Parathyroid adenoma (tissue), 2 donors: ENCODE measurements at regions not wholly inside any gene's neighbourhood (a gene's known extent, or its start where the extent isn't known, plus 50 kb on each side); places are given as distances from the start of the nearest gene placed in this dataset.

Experiments used
- H2AFZ ChIP-seq: fragments of 300-600 bp; sonication (generic); one replicate; pipeline ENCODE4 v1.7.0; 2017; ENCODE audit warnings: antibody characterized with exemption, mild to moderate bottlenecking
- H3K27ac ChIP-seq: fragments of 300-600 bp; sonication (generic); one replicate; pipeline ENCODE4 v1.7.0; 2017
- H3K27me3 ChIP-seq: fragments of 300-600 bp; sonication (generic); one replicate; pipeline ENCODE4 v1.7.0; 2017; ENCODE audit warnings: low read length; ENCODE audit not compliant: control insufficient read depth, insufficient read depth
- H3K36me3 ChIP-seq: fragments of 300-600 bp; sonication (generic); one replicate; pipeline ENCODE4 v1.7.0; 2017; ENCODE audit warnings: low read length; ENCODE audit not compliant: control insufficient read depth, insufficient read depth
- H3K4me1 ChIP-seq: fragments of 300-600 bp; sonication (generic); one replicate; pipeline ENCODE4 v1.7.0; 2017; ENCODE audit warnings: control low read depth
- H3K4me2 ChIP-seq: fragments of 300-600 bp; sonication (generic); one replicate; pipeline ENCODE4 v1.7.0; 2017; ENCODE audit warnings: low read length
- H3K4me3 ChIP-seq: fragments of 300-600 bp; sonication (generic); one replicate; pipeline ENCODE4 v1.7.0; 2017; ENCODE audit warnings: low read depth, low read length
- H3K79me2 ChIP-seq: fragments of 300-600 bp; sonication (generic); one replicate; pipeline ENCODE4 v1.7.0; 2017; ENCODE audit warnings: control low read depth
- H3K9ac ChIP-seq: fragments of 300-600 bp; sonication (generic); one replicate; pipeline ENCODE4 v1.7.0; 2017; ENCODE audit warnings: mild to moderate bottlenecking
- H3K9me3 ChIP-seq: fragments of 300-600 bp; sonication (generic); one replicate; pipeline ENCODE4 v1.7.0; 2017; ENCODE audit warnings: low read length; ENCODE audit not compliant: control insufficient read depth
- CTCF ChIP-seq: fragments of 300-600 bp; sonication (generic); IDR thresholded peaks from one replicate; pipeline ENCODE4 v1.7.0; 2017; ENCODE audit warnings: antibody characterized with exemption, mild to moderate bottlenecking
- donor health status: primary hyperparathyroidism.

- Histone ChIP-seq H3K36me3 (no peaks in the 10 kb centered on the region), H3K27me3 (no peaks in the 10 kb centered on the region), H3K4me1 (no peaks in the 10 kb centered on the region), H2AFZ (peak overlapping the region; percentile 42), H3K79me2 (no peaks in the 10 kb centered on the region), H3K9ac (no peak overlapping the region), H3K4me2 (no peak overlapping the region), H3K4me3 (no peak overlapping the region), H3K27ac (no peak overlapping the region), H3K9me3 (no peaks in the 10 kb centered on the region)
- TF ChIP-seq CTCF = no peak
Measured at GRCh38 chr4:41318839-41319530, 62.3 kb downstream of the UCHL1 start.

- no peaks in the 10 kb centered on the region for H3K79me2 ChIP-seq
- H3K36me3 ChIP-seq = no peaks in the 10 kb centered on the region
- H2AFZ ChIP-seq = peak overlapping the region; percentile 34
- H3K4me3 ChIP-seq = no peak overlapping the region
- H3K27me3 ChIP-seq = no peaks in the 10 kb centered on the region
- H3K9ac ChIP-seq = no peak overlapping the region
- H3K4me2 ChIP-seq = no peak overlapping the region
- H3K4me1 ChIP-seq = no peaks in the 10 kb centered on the region
- no peaks in the 10 kb centered on the region for H3K9me3 ChIP-seq
- TF ChIP-seq CTCF = no peak
- H3K27ac ChIP-seq = no peak overlapping the region
Measured at GRCh38 chr4:41319553-41319952, 62.8 kb downstream of the UCHL1 start.

GRCh38 chr4:41320278-41320677, 63.5 kb downstream of the UCHL1 start:
- Histone ChIP-seq H3K27me3 (no peaks in the 10 kb centered on the region), H3K4me2 (no peak overlapping the region), H3K4me1 (no peaks in the 10 kb centered on the region), H3K27ac (no peak overlapping the region), H3K79me2 (no peaks in the 10 kb centered on the region), H3K4me3 (no peak overlapping the region), H3K36me3 (no peaks in the 10 kb centered on the region), H3K9me3 (no peaks in the 10 kb centered on the region), H2AFZ (no peak overlapping the region), H3K9ac (no peak overlapping the region)
- no peak for TF ChIP-seq CTCF

- no peak for TF ChIP-seq CTCF
- Histone ChIP-seq H3K4me2 (no peak overlapping the region), H3K27ac (no peak overlapping the region), H3K9ac (no peak overlapping the region), H3K27me3 (no peaks in the 10 kb centered on the region), H2AFZ (no peak overlapping the region), H3K9me3 (no peaks in the 10 kb centered on the region), H3K79me2 (no peaks in the 10 kb centered on the region), H3K4me1 (peaks cover 4% of the 10 kb centered on the region), H3K36me3 (no peaks in the 10 kb centered on the region), H3K4me3 (no peak overlapping the region)
Measured at GRCh38 chr4:41320786-41321185, 64.1 kb downstream of the UCHL1 start.
